ENCODE measurements at regions not wholly inside any gene's neighbourhood (a gene's known extent, or its start where the extent isn't known, plus 50 kb on each side); places are given as distances from the start of the nearest gene placed in this dataset.

DNA sequence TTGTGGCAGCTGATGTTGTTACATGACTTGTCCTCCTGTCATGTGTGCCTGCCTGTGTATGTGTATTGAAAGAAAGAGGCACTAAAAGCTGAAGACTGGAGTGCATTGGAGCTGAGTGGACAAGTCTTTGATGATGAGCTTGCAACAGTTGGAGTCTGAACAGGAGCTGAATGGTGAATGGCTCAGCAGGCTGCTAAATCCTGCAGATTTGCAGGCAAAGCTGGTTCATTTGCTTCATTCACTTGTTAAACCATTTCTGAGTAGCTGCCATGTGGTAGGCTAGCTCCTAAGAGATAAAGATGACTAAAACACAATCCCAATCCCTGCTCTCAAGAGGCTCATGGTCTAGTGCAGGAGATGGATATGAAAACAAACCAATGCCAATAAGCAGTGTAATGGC lies 217.3 kb downstream of the CHRDL1 start:
- H3K36me3 ChIP-seq: no peaks in the 10 kb centered on the region
- ATAC-seq: no peak
- H3K4me3 ChIP-seq: no peak overlapping the region
- DNase-seq: no peak
- H3K9me3 ChIP-seq: no peaks in the 10 kb centered on the region
- TF ChIP-seq, protein P1, sequence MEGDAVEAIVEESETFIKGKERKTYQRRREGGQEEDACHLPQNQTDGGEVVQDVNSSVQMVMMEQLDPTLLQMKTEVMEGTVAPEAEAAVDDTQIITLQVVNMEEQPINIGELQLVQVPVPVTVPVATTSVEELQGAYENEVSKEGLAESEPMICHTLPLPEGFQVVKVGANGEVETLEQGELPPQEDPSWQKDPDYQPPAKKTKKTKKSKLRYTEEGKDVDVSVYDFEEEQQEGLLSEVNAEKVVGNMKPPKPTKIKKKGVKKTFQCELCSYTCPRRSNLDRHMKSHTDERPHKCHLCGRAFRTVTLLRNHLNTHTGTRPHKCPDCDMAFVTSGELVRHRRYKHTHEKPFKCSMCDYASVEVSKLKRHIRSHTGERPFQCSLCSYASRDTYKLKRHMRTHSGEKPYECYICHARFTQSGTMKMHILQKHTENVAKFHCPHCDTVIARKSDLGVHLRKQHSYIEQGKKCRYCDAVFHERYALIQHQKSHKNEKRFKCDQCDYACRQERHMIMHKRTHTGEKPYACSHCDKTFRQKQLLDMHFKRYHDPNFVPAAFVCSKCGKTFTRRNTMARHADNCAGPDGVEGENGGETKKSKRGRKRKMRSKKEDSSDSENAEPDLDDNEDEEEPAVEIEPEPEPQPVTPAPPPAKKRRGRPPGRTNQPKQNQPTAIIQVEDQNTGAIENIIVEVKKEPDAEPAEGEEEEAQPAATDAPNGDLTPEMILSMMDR (IDR thresholded peaks at IDR 0.05): no peak
- intact Hi-C loops (cut with DNase I): no loop called here
- no peaks in the 10 kb centered on the region for H3K27me3 ChIP-seq
- no peak overlapping the region for H3K27ac ChIP-seq
- H3K4me1 ChIP-seq: no peaks in the 10 kb centered on the region

DNA sequence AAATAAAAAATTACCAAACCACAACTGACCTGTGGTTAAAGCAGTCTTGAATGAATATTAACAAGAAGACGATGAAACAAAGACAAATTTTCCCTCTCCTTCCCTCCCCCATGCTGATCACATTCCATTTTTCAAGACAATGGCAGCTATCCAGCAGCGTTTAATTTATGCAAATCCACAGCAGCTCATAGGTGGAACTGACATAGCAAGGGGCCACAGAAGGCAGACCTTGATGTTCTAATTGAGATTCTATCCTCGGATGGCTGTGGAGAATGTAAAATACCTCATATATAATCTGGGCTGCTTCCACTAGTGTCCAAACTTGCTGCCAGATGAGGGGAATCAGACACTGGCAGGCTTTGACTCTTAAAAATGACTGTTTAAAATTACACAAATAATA lies 211.5 kb downstream of the CHRDL1 start:
- Histone ChIP-seq H3K4me1 (no peaks in the 10 kb centered on the region), H3K27me3 (no peaks in the 10 kb centered on the region), H3K27ac (no peak overlapping the region), H3K4me3 (no peak overlapping the region), H3K9me3 (no peaks in the 10 kb centered on the region), H3K36me3 (no peaks in the 10 kb centered on the region)
- TF ChIP-seq, protein P1 (IDR thresholded peaks at IDR 0.05): no peak
- intact Hi-C loops (cut with DNase I): no loop called here
- DNase-seq (no peak), ATAC-seq (no peak)

DNA sequence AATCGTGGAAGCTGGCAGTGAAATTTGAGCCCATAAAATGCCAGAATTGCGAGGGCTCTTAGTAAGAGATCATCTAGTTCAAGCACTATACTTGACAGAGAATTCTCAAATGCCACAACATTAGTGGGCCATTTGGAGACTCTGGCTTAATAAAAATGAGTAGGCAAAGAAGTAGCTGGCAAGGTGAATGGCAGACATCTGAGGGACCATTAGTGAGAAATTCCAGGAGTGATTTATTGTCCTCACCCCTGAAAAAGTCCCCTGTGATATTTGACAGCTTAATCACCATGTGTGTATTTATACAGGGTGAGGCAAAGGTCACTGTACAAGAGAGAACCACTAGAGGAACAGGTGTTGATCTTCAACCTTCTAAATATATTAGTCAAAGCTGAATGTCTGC lies 207.5 kb downstream of the CHRDL1 start:
- intact Hi-C loops (cut with DNase I): no loop called here
- no peak for DNase-seq
- no peaks in the 10 kb centered on the region for H3K36me3 ChIP-seq
- ATAC-seq: no peak
- no peaks in the 10 kb centered on the region for H3K27me3 ChIP-seq
- no peaks in the 10 kb centered on the region for H3K9me3 ChIP-seq
- H3K4me3 ChIP-seq: no peak overlapping the region
- TF ChIP-seq, protein P1 (IDR thresholded peaks at IDR 0.05): no peak
- no peak overlapping the region for H3K27ac ChIP-seq
- H3K4me1 ChIP-seq: no peaks in the 10 kb centered on the region

DNA sequence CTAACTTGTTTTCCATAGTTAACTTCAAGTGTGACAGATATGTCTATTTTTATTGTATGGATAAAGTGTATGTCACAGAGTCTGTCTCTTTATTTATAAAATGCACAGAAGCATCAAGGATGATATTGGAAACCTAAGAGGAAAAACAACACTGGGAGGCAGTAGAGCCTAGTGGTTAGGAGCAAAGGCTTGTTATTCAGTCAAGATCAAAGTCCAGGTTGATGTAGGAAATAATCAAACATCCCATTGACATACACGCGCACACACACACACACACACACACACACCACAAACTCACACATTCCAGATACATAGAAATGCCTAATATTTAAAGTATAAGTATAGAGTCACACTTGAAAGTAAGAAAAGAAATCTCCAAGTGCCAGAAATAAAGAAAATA lies 206.8 kb downstream of the CHRDL1 start:
- no peak for ATAC-seq
- Histone ChIP-seq H3K4me1 (no peaks in the 10 kb centered on the region), H3K36me3 (no peaks in the 10 kb centered on the region), H3K4me3 (no peak overlapping the region), H3K27me3 (no peaks in the 10 kb centered on the region), H3K9me3 (no peaks in the 10 kb centered on the region), H3K27ac (no peak overlapping the region)
- TF ChIP-seq, protein P1 (IDR thresholded peaks at IDR 0.05): no peak
- intact Hi-C loops (cut with DNase I): no loop called here
- DNase-seq: no peak

DNA sequence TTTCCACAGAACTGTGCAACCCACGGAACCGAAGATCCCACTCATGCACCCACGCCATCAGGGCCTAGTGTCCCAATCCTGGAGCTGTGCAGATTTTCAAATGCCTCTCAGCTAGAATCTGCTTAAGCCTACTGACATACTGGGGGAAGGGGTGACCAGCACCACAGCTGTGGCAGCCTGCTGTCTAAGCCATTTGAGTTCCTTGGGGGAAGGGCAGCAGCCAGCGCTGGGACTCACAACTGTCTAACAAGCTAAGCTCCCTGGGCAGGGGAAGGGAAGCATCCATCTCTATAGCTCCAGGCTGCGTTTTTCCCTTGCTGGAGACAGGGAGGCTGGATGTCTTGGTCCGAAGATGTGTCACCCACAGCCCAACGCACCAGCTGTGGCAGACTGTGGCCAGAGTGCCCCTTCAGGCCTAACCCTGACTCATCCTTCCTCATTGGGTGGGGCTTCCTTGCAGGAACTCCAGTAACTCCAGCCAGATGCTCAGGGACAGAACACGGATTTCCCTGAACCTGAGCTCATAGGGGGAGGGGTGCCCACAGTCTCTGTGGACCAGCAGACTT lies 194.8 kb downstream of the CHRDL1 start:
- H3K4me3 ChIP-seq: no peak overlapping the region
- TF ChIP-seq, protein P1 (IDR thresholded peaks at IDR 0.05): no peak
- no peaks in the 10 kb centered on the region for H3K9me3 ChIP-seq
- H3K27ac ChIP-seq: no peak overlapping the region
- no peaks in the 10 kb centered on the region for H3K4me1 ChIP-seq
- no peak for DNase-seq
- H3K36me3 ChIP-seq: no peaks in the 10 kb centered on the region
- no peaks in the 10 kb centered on the region for H3K27me3 ChIP-seq
- intact Hi-C loops (cut with DNase I): no loop called here
- no peak for ATAC-seq

DNA sequence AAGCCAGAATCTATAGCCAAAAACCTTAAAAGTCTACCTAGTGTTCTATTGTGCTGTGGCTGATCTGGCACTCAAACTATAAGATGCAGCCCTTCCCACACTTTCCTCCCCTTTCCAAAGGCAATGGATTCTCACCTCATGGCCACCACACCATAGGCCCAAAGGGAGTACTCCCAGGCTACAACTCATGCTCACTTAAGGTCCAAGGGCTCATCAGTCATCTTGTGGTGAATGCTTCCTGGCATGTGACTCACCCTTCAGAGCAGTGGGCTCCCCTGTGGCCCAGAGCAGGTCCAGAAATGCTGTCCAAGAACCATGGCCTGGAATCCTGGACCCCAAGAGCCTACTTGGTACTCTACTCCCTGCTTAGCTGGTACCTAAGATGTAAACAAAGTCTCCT lies 181.0 kb downstream of the CHRDL1 start:
- Histone ChIP-seq H3K9me3 (peaks cover 3% of the 10 kb centered on the region), H3K4me1 (no peaks in the 10 kb centered on the region), H3K4me3 (no peak overlapping the region), H3K36me3 (no peaks in the 10 kb centered on the region), H3K27me3 (no peaks in the 10 kb centered on the region), H3K27ac (no peak overlapping the region)
- TF ChIP-seq, protein P1 (IDR thresholded peaks at IDR 0.05): no peak
- intact Hi-C loops (cut with DNase I): no loop called here
- DNase-seq (no peak), ATAC-seq (no peak)
